Left lung (tissue), 4 donors: ENCODE measurements at regions not wholly inside any gene's neighbourhood (a gene's known extent, or its start where the extent isn't known, plus 50 kb on each side); places are given as distances from the start of the nearest gene placed in this dataset.

Experiments
- ATAC-seq: fragments of 200-7000 bp; cut with Tn5 transposase; one replicate; pipeline ENCODE4 v1.9.1; 2020; ENCODE audit warnings: moderate library complexity
- DNase-seq, 4 donors: peaks; one replicate each; pipeline ENCODE4 v3.0.0-alpha.2; 2013 to 2020
- H3K27ac ChIP-seq, 2 donors: fragments of 200-600 bp; sonication (generic) in 1 of 2; one replicate each; pipeline versions ENCODE4 v1.5.0 to v1.8.0; 2020 to 2021
- H3K27me3 ChIP-seq, 2 donors: fragments of 200-600 bp; sonication (generic) in 1 of 2; one replicate each; pipeline versions ENCODE4 v1.5.0 to v1.8.0; 2020 to 2021
- H3K36me3 ChIP-seq, 2 donors: fragments of 200-600 bp; sonication (generic) in 1 of 2; one replicate each; pipeline versions ENCODE4 v1.5.0 to v1.8.0; 2020 to 2021
- H3K4me1 ChIP-seq, 2 donors: fragments of 200-600 bp; one replicate each; pipeline ENCODE4 v1.8.0; 2021
- H3K4me3 ChIP-seq, 2 donors: fragments of 200-600 bp; sonication (generic) in 1 of 2; one replicate each; pipeline versions ENCODE4 v1.5.0 to v1.8.0; 2020 to 2021; ENCODE audit warnings: mild to moderate bottlenecking in 1 of 2
- H3K9me3 ChIP-seq, 2 donors: fragments of 200-600 bp; sonication (generic) in 1 of 2; one replicate each; pipeline versions ENCODE4 v1.5.0 to v1.8.0; 2020 to 2021
- CTCF ChIP-seq, 2 donors: fragments of 200-600 bp; sonication (generic) in 1 of 2; IDR thresholded peaks; one replicate each; pipeline versions ENCODE4 v1.5.0 to v1.8.0; 2021; ENCODE audit warnings: antibody characterized with exemption in 2 of 2
- intact Hi-C, 2 donors: fragments of 100-400 bp; cut with DNase I; formaldehyde crosslinking; loops; one replicate each; pipeline versions ENCODE4 v1.11.2 to v1.14.2; 2022
- donor health status: DM: no; HTN: yes; CAD: no.
- donor health status: DM: no; HTN: no; CAD: no.

- Histone ChIP-seq H3K4me3 (peak overlapping the region; percentile 61 to 66), H3K9me3 (no peaks in the 10 kb centered on the region), H3K4me1 (peaks cover 38 to 76% of the 10 kb centered on the region in 2 donors), H3K36me3 (no peaks in the 10 kb centered on the region), H3K27me3 (no peaks in the 10 kb centered on the region), H3K27ac (peak overlapping the region; percentile 96)
- DNase-seq = peak in 1 of 4 donors; percentile 58
- intact Hi-C loops = no loop called here
- peak; percentile 25 for ATAC-seq
- no peak for TF ChIP-seq CTCF (IDR thresholded peaks at IDR 0.05)
Measured at GRCh38 chr14:73785336-73785833, 66.2 kb upstream of the PTGR2 start.

GRCh38 chr14:73784988-73785313, 66.7 kb upstream of the PTGR2 start:
- Histone ChIP-seq H3K27ac (peak overlapping the region; percentile 96), H3K4me1 (peaks cover 38 to 72% of the 10 kb centered on the region in 2 donors), H3K9me3 (no peaks in the 10 kb centered on the region), H3K36me3 (no peaks in the 10 kb centered on the region), H3K27me3 (no peaks in the 10 kb centered on the region), H3K4me3 (peak overlapping the region; percentile 61 to 66)
- intact Hi-C loops = no loop called here
- DNase-seq = no peak
- no peak for TF ChIP-seq CTCF (IDR thresholded peaks at IDR 0.05)
- peak; percentile 1 for ATAC-seq

DNA sequence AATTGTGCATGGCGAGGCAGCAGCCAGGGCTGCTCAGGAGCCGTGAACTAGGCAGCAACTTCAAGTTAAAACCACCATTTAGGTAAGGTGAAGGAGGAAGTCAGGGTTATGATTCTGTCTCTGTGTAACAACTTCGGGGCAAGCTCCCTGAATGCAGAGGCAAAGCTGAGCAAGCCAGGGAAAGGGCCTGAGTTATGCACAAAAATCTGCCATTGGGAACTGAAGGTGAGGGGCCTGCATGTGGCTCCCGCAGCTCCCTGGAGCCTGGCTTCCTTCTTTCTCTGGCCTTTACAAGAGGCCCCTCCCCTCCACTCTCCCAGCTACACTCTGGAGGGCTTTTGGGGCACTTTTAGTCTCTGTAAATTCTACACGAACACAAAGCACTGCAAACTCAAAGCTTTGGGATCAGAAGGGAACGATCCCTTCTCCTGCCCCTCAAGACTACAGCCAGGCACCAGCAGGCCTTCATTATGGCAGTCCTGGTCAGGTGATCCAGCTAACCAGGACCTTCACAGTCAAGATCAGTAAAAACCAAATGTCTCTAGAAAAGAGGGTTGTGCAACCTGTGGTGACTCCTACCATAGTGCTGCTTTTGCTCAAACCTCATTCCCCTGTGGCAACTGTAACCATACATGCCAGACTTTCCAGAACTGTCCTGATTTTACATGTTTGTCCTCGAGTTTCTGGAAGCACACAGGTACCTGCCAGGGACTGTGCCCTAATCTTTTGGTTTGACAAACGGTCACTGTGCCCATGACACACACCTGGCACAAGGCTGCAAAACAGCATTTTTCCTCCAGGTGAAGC, 67.2 kb upstream of the PTGR2 start:
- no peaks in the 10 kb centered on the region for H3K9me3 ChIP-seq
- peak overlapping the region; percentile 96 for H3K27ac ChIP-seq
- H3K36me3 ChIP-seq = no peaks in the 10 kb centered on the region
- TF ChIP-seq CTCF (IDR thresholded peaks at IDR 0.05) = no peak
- H3K27me3 ChIP-seq = no peaks in the 10 kb centered on the region
- no peak overlapping the region for H3K4me3 ChIP-seq
- intact Hi-C loops = no loop called here
- no peak for DNase-seq
- peaks cover 38 to 67% of the 10 kb centered on the region in 2 donors for H3K4me1 ChIP-seq
- peak; percentile 21 for ATAC-seq

DNA sequence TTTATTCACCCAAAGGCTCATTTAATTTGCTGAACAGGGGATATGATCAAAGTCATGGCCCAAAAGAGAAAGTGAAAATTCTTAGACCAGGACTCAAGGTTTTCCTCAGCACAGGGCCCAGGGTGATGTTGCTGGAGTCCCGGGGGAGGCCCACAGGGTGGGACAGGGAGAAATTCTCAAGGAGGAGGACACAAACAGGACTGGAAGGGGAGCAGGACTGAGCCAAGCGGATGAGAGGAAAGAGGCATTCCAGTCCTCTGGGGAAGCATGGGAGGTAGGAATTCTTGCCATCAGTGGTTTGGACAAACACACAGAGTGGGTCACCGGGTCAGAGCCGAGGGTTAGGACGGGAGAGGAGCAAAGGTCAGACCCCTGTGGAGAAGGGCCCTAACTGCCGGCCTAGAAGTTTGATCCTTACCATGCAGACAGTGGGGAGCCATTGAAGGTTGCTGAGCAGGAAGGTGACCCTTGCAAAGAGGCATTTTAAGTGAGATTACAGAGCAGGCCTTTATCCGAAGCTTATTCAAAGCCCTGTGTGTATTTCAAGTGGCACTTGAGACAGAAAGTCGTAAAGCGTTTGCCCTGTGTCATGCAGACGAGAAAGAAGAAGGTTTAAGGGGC, 68.4 kb upstream of the PTGR2 start:
- TF ChIP-seq CTCF (IDR thresholded peaks at IDR 0.05) = no peak
- DNase-seq = no peak
- Histone ChIP-seq H3K4me1 (peaks cover 41 to 65% of the 10 kb centered on the region in 2 donors), H3K27me3 (no peaks in the 10 kb centered on the region), H3K36me3 (no peaks in the 10 kb centered on the region), H3K27ac (peak overlapping the region; percentile 96), H3K4me3 (no peak overlapping the region), H3K9me3 (no peaks in the 10 kb centered on the region)
- intact Hi-C loops = no loop called here
- ATAC-seq = no peak

DNA sequence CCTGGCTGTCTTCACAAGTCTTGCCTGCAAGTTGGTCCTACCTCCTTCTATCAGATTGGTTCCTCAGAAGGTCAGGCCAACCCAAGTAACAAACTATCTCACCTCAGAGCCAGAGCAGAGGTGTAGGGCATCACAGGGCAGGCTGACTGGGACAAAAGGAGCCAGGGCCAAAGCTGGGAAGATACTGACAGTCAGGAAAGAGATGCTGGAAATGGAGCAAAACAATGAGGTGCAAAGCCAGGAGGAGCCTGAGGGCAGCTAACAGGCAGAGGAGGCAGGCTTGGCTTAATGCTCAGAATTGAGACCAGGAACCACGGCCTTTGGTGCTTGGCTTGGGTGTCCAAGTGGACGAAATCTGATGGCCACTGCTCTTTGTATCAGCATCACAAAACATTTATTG, 68.4 kb upstream of the PNMA1 start:
- ATAC-seq (no peak), DNase-seq (no peak)
- Histone ChIP-seq H3K36me3 (no peaks in the 10 kb centered on the region), H3K4me1 (peaks cover 39 to 65% of the 10 kb centered on the region in 2 donors), H3K4me3 (no peak overlapping the region), H3K27ac (peak overlapping the region; percentile 96), H3K27me3 (no peaks in the 10 kb centered on the region), H3K9me3 (no peaks in the 10 kb centered on the region)
- TF ChIP-seq CTCF (IDR thresholded peaks at IDR 0.05) = no peak
- intact Hi-C loops = no loop called here
